HG03103 (cell line): ENCODE measurements at regions not wholly inside any gene's neighbourhood (a gene's known extent, or its start where the extent isn't known, plus 50 kb on each side); places are given as distances from the start of the nearest gene placed in this dataset.

ENCODE experiments used
- ATAC-seq: cut with Tn5 transposase; IDR thresholded peaks from one replicate; pipeline ENCODE4 v1.9.1; 2021; ENCODE audit warnings: low read depth; ENCODE audit not compliant: unreplicated experiment

DNA sequence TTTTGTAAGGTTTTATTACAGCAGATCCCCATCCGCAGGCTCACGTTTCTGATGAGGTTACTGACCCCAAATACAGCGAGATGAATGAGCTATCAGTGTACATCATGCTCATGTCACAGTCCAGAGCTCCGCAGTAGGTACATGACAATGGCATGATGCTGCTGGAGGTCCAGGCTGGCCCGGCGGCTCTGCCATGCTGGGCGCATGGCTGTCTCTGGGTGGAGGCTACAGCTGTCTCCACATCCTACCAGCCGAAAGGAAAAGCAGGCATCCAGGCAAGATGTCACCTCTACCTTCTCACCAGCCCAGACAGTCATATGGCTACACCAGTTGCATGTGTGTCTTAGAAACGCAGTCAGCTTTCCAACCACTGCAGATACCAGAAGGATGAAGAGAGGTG is 90.9 kb upstream of the RNF32 start:
- ATAC-seq, result no peak

DNA sequence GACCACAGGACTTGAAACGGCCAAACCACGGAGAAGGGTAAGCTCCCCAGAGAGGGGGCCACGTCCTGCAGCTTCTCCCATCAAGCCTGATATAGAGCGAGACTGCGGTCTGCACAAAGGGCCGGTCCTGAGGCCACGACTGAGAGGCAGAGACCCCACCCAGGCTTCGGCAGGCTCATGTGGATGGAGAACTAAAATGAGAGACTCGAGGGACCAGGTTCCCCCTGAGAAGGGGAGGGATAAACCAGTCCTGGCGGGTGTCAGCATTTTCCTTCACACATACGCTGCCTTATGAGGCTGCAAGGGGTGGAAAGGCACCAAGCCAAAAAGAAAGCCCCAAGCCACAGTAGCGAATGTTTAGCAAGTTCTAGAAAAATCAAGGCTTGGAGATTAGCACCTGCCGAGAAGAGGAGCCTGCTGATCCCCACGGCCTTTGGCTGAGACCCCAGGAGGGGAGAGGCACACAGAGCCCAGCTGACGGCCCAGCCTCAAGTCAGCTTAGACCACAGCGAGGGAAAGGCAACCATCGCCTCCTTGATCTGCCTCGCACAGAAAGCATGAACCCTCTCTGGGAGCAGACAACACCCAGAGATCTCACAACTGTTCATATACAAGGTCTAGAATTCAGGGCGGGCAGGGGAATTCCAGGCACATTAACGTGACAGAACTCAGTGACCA is 92.6 kb upstream of the RNF32 start:
- no peak for ATAC-seq

GRCh38 chr7:156545979-156546378 is 94.6 kb upstream of the RNF32 start:
- ATAC-seq, result no peak

- no peak for ATAC-seq
Measured at GRCh38 chr7:156544919-156545715, 95.5 kb upstream of the RNF32 start.

DNA sequence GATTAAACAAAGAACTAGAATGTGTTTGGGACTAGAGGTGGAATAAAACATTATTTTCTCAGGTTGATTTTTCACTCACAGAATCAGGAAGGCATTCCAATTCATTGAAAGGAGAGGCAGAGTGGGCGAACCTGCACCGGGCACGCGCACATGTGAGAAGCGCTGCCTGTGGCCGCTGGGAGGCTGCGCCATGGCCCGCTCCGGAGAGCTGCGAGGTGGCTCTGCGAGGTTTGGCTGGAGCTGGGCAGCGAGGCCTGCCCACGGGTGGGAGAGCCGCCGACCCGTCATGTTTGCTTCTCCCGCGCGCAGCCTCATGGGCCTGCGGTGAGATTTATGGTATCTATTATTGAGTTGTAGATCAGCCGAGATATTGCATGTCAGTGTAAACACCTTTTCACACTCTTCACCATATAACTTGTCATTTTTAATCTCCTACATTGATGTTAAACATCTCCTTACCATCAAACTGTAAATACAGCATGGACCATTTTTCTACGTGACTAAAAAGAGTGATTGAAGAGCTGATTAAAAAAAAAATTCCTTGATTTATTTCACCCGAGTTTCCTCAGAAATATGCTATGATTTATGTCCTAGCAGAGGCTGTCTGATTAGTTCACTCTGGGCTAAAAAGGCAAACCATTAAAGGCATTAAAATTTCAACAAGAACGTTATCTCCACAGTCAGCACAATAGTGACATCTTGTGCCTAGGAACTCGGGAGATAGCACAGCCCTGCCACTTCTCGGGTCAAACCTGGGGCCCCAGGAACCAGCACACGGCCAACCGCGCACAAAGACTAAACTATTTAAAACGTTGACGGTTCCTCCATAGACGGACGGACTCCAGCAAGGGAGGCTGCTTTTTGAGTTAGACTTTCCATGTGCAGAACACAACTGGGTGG is 96.6 kb upstream of the RNF32 start:
- no peak for ATAC-seq

DNA sequence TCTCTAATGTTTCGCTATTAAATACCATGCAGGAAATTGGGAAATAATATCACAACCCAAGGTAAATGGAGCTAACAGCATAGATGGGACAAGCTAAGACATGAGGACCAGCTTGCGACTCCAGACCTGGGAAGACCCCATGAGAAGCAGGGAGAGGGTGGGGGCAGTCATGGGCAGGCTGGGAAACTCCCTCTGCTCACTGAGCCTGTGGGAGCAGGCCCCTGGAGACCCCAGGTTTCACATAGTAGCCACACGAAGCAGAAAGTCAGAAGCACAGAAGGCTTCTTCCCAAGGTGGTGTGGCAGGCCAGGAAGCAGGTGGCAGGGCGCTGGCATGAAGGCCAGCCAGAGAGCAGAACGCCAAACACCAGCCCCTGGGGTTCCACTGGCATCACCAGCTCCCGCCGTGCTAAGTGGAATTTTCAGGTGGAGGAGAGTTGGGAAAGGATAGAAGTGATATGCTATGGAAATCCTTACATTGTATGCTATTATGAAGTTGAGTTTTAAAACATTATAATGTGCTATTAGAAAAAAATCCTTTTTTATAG is 99.9 kb upstream of the RNF32 start:
- no peak for ATAC-seq

DNA sequence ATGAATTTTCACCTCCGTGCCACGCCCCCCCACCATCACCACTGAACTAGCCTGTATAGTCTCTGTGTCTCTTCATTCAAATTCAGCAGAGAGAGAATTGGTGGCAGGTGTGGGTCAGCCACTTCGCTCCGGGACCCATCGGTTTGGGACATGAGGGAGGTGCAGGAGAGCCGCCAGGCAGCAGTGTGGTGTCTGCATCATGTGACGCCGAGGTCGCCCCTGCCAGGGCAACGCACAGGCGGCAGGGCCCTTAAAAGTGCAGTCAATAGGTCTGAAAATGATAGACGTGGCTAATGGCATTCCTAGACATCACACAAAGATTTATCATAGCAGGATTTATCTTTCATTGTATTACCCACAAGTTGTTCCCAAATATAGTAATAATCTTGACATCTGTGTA is 100.6 kb upstream of the RNF32 start:
- ATAC-seq, result no peak

GRCh38 chr7:156537006-156537405 is 103.6 kb upstream of the RNF32 start:
- ATAC-seq, result no peak

DNA sequence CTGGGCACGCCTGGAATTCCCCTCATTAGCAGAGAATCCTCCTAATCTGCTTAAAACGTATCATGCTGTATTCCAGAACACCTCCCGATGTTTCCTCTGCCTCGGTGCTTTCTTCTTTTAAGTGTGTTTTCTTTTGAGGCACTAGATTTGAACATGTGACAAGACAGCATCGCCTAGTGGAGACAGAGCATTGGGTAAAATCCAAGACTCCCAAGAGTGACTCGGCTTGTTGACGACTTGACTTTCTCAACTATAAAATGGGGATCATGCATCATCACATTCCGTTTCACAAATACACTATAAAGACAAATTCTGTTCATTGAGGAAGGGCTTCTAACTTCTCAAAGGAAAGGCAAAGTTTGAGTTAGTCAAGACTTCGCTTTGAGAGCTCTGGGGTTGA is 105.6 kb upstream of the RNF32 start:
- ATAC-seq, result no peak

- ATAC-seq, result no peak
Measured at GRCh38 chr7:156533964-156534363, 106.6 kb upstream of the RNF32 start.

GRCh38 chr7:156533420-156533819 is 107.2 kb upstream of the RNF32 start:
- no peak for ATAC-seq

DNA sequence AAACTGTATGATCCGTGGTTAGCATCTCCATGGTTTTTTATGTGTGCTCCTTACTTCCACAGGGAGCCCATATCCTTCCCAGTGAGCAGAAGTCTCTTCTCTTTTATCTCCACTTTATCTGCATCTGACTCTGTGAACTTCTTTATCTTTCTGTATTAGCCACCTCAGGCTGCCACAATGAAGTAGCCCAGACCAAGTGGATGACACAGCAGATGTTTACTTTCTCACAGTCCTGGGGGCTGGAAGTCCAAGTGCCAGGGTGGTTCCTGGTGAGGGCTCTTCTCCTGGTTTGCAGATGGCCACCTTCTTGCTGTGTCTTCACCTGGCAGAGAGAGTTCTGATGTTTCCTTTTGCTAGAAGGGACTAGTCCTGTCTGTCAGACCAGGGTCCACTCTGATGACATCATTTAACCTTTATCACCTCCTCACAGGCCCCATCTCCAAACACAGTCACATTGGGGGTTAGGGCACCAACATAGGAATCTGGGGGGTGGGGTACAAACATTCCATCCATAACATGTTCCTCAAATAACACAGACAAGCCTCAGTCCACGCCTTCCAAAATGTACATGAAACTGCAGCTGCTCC is 108.5 kb upstream of the RNF32 start:
- no peak for ATAC-seq

DNA sequence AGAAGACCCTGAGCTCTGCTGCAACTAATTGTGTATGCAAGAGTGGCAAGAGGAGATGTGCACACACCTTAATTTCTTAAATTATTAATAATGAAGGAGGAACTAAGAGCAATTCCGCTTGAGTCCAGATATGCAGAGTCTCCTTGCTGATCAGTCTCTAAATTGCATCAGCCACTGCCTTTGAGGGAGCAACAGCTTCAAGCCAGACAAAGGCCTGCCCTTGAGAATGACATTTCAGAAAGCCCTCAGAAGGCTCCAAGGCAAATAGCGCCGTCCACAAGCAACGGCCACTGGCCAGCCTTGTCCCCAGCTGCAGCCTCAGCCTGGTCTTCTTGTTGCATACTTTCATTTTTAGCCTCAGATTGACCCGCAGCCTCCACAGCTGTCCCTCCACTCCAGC is 110.6 kb upstream of the RNF32 start:
- no peak for ATAC-seq

GRCh38 chr7:156527458-156527890 is 113.1 kb upstream of the RNF32 start:
- ATAC-seq, result no peak

- no peak for ATAC-seq
Measured at GRCh38 chr7:156524818-156525597, 115.6 kb upstream of the RNF32 start.

DNA sequence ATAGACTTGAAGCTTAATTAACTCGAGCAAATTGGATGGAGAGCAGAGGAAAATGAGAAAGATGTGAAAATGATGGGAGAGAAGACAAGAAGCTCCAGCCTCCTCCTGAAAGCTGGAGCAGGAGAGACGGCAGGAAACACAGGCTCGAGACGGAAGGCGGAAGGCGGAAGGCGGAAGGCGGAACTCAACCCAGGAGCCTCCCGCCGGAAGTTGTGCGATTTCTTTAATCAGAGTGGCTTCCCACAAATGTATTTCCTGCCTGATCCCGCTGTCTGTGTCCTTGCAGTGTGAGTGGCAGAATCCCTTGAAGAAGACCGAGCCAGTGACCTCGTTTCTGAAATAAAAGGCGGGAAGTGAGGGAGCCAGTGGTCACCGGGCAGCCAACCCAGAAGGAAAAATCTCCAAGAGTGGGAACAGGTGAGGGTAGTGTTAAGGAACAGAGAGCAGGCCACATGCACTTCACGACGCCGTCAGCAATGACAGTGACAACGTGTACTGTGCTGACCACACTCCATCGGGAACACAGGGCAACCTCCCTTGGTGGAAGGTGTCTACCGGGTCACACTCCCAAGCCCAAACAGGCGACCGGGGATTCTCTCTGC is 117.0 kb upstream of the RNF32 start:
- ATAC-seq, result no peak

DNA sequence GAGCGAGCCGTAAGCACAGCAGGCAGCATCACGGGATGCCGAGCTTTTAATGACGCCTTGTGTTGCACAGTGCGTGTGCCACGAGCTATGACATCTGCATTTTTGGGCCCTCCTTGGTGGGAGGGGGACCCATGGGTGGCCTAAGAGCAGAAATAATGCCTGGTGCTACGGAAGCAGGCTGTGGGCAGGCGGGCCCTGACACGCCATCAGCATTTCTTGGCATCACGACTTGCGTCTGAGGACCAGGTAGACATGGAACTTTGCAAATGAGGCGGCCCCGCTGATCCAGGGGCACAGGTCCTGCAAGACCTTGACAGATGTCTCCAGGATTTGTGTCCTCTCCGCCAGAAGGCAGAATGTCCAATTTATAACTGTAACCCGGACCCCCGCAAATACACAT is 117.8 kb upstream of the RNF32 start:
- ATAC-seq, result no peak

- no peak for ATAC-seq
Measured at GRCh38 chr7:156519070-156519469, 121.5 kb upstream of the RNF32 start.

DNA sequence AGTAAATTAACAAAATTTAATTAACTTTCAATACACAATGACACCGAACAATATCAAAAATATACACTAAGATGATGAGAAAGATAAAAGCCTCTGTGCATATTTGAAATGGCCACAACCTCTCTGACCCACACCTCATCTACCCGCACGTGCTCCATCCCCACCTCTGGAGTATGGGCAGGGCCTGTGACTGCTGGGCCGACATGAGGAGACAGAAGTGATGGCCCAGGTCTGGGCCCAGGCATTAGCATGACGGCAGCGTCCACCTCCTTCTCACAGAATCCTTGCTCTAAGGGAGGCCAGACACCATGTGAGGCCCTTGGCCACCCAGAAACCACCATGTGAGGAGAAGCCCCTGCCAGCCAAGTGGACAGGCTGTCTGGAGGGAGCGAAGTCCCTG is 122.1 kb upstream of the RNF32 start:
- ATAC-seq, result no peak
